GM23248 (cell line): ENCODE measurements at regions not wholly inside any gene's neighbourhood (a gene's known extent, or its start where the extent isn't known, plus 50 kb on each side); places are given as distances from the start of the nearest gene placed in this dataset.

Experiments used
- EZH2 ChIP-seq: fragments of 200-600 bp; sonication (generic); IDR thresholded peaks from 2 replicates; pipeline ENCODE4 v1.6.1; 2018; ENCODE audit warnings: antibody characterized with exemption, mild to moderate bottlenecking; ENCODE audit not compliant: insufficient read depth, poor library complexity, severe bottlenecking
- EZH2phosphoT487 ChIP-seq: fragments of 200-600 bp; sonication (generic); IDR thresholded peaks from 2 replicates; pipeline ENCODE4 v1.6.1; 2018; ENCODE audit warnings: antibody characterized with exemption, moderate library complexity, mild to moderate bottlenecking, low read depth; ENCODE audit not compliant: insufficient read depth

DNA sequence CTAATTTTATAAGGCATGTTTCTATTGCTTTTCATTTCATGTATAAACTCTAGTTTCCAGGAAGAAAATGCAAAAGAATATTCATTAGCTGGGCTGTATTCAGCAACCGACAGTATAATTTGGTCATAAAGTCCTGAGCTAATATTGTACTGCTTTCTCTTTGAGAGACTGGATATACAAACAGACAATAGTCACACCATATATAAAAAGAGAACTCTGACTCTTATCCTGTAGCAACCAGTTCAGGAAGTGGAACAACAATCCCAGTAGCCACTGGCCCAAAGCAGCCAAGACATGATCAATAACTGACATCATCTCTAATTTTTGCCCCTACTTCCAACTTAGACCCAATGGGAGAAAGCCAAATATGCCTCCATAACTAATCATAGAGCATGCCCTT, 160.8 kb downstream of the FSIP2 start:
- TF ChIP-seq EZH2: no peak
- TF ChIP-seq EZH2phosphoT487: no peak
